Inflammatory macrophage treated with lipopolysaccharide for 4 hours (primary cell): ENCODE measurements at regions not wholly inside any gene's neighbourhood (a gene's known extent, or its start where the extent isn't known, plus 50 kb on each side); places are given as distances from the start of the nearest gene placed in this dataset.
"Not testable (repeated sequence)": the region's sequence is repeated elsewhere in the genome, so short reads cannot be mapped to it uniquely, and the experiment has no call there.

Source experiments
- DNase-seq: peaks from one replicate; pipeline ENCODE4 v3.0.0-alpha.2; 2020

DNA sequence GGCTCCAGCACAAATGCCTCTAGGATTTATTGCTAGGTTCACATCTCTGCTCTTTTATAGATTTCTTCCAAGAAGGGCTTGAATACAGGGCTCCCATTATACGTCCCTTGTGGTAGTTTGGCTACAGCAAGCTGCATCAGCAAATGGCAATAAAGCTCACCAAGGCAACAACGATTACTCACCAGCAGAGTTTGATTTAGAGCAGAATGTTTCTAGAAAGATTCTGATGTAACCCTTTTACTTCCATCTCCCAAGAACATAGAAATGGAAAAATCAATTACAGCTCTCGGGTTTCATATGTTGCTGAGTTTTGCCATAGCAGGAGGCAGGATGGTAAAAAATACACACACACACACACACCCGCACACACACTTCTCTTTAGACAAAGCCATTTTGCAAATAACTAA is 124.2 kb upstream of the TNPO1 start:
- DNase-seq: no peak

DNA sequence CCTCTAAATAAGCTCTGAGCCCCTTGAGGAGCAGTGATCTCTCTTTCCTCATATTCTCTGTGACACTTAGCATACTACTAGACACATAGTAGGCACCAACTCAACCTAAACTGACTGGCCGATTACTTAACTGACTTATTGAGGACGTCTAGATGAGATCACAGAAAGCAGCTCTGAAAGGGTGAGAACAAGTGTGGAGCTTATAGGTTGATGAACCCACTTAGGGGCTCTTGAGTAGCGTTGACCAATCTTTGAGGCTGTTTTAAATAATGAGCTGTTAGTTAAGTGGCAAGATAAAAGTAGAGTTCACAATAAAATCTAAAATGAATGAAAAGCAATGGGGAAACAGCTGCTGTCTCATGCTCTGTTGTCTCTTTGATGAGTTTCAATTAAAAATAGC is 124.7 kb upstream of the TNPO1 start:
- DNase-seq: no peak

DNA sequence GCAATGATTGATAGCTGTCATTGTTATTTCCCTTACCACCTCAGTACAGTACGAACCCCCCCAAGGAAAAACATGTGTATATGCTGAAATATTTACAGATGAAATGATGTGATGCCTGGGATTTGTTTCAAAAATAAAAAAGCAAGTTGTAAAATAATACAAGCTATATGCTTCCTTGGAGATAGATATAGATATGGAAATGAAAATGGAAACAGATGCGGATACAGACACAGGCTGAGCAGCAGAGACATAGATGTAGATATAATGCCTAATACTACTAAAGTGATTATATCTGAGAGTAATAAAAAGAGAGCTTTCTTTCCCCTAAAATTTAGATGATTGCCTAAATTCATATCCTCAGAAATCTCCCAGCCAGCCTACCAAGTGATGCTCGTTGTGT is 127.5 kb upstream of the TNPO1 start:
- no peak for DNase-seq

DNA sequence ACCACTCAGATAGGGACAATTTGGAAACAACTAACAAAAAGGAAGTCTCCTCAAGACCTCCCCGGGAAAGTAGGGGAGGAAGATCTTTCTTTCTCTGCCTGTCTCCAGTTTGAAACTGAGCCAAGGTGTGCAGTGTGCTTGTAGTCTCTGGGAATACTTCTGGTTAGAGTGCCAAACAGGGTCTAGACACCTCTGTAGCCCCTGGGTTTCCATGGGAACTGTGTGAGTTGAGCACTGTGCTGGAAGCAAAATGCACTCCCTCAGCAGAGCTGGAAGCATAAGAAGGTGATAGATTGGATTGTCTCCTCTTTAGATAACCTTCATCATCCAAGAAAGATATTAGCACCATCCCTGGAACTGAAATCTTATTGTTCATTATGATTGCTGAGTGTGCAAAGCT is 129.2 kb upstream of the TNPO1 start:
- DNase-seq: no peak

DNA sequence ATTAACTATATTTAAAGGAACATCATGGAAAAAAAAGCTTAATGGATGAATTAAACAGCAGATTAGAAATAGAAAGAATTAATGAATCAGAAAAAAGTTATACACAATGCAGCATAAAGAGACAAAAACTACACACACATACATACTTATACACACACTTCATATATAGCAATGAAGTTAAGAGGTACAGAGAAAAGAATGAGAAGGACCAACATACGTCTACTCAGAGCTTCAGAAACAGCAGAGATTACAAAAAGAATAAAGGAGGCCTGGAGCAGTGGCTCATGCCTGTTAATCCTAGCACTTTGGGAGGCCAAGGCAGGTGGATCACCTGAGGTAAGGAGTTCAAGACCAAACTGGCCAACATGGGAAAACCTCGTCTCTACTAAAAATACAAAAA is 133.9 kb upstream of the TNPO1 start:
- no peak for DNase-seq

DNA sequence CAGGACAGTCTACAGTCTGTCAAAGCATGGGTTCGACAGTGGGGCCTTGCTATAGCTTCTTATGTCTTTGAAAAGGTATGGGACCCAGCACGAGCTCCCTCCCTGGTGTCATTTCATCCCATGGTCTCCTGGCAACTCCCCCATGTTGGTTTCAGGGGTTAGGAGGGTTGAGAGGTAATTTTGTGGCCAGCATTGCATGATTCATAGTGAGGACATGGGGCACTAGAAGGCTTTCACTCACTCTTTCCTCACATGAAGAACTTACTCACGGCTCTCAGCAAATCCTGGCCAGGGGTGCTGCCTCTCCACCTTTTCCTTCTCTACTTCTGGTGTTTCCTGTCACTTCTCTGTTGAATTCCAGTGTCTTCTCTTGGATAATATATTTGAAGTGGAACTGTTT is 134.7 kb upstream of the TNPO1 start:
- DNase-seq: no peak

DNA sequence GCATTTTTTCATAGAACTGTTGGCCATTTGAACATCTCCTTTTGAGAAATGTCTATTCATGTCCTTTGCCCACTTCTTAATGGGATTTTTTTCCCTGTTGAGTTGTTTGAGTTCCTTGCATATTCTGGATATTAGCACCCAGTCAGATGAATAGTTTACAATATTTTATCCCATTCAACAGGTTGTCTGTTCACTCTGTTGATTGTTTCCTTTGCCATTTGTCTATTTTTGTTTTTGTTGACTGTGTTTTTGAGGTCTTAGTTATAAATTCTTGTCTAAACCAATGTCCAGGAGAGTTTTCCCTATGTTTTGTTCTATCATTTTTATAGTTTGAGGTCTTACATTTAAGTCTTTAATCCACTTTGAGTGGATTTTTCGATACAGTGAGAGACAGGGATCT is 139.0 kb upstream of the TNPO1 start:
- DNase-seq: no peak

DNA sequence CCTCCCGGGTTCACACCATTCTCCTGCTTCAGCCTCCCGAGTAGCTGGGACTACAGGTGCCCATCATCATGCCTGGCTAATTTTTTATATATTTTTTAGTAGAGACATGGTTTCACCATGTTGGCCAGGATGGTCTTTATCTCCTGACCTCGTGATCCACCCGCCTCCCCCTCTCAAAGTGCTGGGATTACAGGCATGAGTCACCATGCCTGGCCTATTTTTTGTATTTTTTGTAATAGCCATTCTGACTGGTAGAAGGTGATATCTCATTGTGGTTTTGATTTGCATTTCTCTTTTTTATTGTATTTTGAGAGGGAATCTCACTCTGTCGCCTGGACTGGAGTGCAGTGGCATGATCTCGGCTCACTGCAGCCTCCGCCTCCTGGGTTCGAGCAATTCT is 139.6 kb upstream of the TNPO1 start:
- not testable (repeated sequence) for DNase-seq

DNA sequence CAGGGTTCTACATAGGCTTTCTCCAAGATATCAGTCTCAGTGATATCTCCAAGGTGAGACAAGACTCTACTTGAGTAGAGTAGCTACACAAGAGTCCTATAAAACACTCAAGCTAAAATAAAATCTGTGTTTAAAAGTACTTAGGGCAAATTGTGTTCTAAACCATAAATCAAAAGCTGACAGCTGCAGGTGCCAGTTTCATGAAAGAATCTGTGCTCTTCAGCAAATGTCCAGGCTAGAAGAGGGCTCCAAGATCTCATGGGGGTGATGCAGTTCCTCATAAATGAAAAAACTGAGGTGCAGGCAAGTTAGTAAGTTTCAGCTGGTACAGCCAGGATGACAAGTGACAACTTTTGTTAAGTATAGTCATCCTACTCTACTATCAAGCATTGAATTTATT is 142.8 kb upstream of the TNPO1 start:
- DNase-seq: no peak

DNA sequence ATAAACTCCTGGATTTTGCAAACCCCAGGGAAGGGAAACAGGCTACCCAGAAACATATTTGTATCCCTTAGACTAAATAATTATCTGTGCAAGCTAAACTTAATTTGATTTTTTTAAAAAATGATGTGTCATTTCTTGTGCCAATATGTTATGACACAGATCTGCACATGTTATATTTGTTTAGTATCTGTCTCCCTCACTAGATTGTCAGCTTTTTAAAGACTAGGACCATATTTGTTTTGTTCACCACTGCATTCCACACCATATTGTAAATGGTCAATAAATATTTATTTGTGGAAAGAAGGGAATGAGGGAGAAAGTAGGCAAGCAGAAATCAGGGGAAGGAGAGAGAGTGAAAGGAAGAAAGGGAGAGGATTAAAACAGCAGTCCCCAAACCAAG is 143.3 kb upstream of the TNPO1 start:
- no peak for DNase-seq

DNA sequence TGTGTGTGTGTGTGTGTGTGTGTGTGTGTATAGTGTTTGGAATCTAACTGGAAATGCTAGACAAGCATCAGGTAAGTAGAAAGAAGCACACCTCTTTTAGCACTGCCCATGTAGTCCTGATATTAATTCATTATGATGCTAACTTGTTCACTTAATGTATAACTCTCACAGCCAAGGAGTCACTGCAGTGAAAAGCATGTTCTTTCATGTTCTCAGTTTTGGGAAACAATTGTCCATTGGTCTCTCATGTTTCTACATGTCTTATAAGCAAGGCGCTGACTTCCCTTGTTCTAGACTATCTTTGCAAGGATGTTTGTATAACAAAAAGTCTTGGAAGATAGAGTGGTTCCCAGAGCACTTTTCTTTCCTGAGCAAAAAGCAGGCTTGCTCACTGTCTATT is 148.8 kb upstream of the TNPO1 start:
- DNase-seq: no peak

DNA sequence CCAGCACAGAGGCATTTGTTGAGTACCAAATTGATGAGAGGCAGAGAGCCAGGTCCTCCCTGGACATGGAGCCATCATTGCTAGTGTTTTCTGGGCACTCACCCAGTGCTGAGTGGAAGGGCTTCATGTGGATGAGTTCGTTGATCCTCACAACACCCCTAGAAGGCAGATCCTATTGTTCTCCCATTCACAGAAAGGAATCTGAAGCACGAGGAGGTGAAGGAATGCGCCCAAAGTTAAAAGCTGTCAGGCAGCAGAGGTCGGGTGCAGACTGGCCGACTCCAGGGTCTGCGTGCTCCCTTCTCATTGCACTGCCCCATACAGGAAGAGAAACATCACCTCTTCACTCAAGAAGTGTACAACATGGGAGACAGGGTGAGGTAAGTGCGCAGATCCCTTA is 153.5 kb upstream of the TNPO1 start:
- DNase-seq: no peak

DNA sequence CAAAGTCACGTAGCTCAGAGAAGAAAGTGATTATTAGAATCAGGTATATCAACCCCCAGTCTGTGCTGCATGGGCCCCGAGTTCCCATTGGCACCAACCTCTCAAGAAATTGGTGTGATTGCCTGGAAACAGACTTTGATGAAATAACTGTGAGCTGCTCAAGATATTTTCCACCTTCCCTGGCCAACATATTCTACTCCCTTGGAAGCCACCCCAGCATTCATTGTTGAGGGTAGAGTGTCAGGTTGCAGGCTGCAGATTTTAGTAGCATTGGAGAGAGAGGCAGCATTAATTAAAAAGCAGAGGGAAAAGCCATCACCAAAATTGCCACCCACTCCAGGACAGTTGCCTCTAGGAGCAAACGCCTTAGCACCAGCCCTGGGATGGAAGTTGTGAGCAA is 154.2 kb upstream of the TNPO1 start:
- DNase-seq: no peak

DNA sequence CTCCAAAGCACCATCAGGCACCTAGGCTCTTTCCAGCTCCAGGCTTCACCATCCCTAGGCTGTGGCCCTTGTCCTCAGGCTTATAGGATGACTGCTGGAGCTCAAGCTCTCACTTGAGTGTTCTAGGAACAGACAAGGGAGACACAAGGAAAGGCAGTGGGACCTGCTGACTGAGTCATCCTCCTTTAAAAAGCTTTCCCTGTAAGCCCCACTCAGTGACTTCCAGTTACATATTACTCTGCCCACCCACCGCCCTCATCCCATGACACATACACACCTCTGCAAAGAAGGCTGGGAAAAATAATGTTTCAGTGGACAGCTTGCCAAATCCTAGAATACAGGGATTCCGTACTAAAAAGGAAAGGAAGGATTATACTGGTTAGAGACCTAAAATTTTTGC is 154.2 kb upstream of the ZNF366 start:
- peak; percentile 11 for DNase-seq

DNA sequence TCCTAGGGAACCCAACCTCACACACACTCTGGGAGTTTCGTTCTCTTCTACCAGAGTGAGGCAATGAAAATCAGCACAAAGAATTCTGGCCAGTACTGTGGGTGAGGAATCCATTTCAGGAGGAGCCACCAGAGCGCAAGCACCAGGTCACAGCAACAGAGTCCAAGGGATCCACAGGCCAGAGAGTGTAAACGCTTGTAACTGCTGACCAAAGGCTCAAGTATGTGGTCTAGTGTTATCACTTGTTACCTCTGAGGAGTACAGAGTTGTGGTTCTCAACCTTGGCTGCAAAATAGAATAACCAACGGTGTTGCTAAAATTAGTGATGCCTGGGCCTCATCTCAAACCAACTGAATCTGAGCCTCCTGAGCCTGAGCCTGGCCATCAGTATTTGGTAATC is 152.5 kb upstream of the ZNF366 start:
- no peak for DNase-seq

DNA sequence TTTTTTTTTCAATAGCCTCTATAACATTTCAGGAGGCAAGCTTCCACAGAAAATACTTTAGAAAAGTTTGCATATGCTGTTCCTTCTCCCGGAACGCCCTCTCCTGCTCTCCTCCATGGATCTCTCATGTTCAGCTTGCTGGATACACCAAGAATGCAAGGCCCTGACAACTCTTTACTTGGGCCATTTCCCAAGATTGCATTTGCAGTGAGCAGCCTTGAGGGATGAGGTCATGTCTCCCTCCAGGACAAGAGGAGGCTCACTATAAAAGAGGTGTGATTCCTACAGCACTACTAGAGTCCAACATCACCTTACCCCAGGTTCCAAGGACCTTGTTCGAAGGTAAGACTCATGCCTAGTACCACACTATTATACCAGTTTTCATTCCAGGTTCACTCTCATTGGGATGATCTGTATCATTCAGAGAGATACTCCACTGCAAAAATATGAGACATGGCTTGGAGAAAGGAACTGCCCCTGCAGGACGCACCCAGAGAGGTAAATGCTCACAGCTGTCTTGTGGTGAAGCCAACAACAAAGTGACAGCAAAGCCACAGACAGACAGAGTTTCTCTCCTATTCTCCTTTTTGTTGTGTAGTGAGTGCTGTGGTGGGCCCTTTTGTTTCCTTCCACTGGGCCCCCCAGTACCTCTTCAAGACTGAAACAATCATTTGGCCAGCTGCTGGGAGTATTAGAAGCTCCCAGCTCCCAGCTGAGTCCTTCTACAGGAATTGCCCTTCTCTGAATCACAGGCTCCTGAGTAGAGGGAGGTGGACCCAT is 151.7 kb upstream of the ZNF366 start:
- DNase-seq: no peak

DNA sequence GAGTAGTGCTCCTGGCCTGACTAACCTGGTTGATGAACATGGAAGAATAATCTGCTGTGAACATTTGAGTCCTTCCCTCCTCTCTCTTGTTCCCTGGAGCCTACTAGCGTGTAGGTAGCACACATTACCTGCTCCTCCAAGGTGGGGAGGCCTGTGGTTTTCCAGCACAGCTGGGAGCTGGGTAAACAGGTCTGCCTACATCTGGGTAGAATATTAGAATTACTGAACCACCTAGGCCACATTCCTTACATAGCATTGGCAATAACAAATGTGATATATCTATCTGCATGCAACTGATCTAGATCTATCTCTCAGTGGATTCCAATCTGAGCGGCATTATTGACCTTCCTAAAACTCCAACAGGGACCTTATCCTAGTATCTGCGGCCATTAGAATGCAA is 151.0 kb upstream of the ZNF366 start:
- DNase-seq: no peak

DNA sequence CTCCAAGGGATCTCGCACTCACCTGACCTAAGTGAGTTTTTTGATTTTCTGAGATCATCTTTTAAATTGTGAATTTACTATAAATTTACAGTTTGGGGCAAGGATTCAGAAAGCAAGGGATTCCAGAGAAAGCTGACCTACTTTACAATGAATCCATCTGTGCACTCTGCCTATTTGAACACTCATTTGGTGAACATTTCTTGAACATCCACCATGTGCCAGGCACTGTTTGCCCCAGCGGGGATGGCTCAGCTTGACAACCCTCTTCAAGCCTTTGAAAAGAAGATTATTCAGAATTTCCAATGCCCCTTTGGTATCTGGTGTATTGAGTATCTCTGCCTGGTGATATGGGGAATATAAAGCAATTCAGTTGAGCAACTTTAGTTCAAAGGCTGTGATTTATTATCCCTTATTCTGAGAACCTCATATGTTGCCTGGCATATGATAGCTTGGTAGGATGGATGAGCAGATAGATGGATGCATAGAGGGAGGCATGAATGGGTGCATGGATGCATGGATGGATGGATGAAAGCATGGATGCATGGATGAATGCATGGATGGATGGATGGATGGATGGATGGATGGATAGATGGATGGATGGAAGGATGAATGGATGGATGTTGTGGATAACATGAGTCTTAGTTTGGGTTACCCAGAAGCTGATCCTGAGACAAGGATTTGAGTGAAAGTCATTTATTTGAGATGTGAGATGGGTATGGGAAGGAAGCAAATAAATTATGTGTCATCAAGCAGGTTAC is 149.7 kb upstream of the ZNF366 start:
- no peak for DNase-seq

DNA sequence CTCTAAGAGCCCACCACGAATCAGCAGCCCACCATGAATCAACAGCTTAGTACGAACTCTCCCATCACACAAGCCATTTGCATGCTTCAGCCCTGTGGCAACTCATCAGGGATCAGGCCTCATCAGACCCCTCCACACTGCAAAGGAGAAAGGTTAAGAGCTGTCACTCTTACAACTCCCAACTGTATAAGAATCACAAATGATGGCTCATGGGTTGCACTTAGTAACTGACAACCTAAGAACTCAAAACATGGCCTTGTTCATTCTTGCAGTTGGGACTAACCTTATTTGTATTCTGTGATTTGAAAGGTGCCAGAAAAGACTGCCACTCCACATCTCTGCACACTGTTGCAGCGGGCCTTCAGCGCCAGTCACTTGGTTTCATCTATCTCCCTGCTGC is 149.1 kb upstream of the ZNF366 start:
- DNase-seq: no peak

DNA sequence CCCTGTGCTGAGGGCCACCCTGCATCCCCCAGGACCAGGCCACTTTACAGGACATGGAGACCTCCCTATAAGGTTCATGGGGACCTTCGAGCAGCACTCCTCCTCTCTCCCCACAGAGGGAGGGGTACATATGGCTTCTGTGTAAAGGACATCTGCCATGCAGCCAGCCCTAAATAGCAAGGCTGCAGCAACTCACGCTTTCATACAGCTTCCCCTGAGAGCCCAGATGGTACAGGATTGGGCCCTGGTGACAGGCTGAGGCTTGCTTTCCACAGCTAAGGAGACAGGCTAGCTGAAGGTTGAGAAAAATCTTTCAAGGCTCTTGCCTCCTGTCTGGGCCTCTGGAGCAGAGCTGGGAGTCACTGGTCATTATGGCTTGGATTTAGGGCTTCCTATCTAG is 147.0 kb upstream of the ZNF366 start:
- no peak for DNase-seq

DNA sequence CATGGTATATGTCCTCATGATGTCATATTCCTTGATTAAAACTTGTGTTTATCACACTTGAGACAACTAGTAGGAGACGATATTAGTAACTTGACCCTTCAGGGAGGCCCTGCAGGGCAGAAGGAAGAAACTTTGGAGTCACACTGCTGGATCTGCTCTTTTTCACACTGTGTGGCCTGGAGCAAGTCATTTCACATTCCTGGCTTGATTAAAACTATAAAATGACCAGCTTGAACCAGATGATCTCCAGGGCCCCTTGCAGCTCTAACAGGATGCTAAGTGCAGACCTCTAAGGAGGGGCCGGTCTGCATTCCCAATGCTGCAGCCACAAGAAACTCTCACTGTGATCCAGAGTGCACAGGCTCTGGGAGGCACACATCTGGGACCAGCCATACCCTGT is 146.4 kb upstream of the ZNF366 start:
- no peak for DNase-seq

DNA sequence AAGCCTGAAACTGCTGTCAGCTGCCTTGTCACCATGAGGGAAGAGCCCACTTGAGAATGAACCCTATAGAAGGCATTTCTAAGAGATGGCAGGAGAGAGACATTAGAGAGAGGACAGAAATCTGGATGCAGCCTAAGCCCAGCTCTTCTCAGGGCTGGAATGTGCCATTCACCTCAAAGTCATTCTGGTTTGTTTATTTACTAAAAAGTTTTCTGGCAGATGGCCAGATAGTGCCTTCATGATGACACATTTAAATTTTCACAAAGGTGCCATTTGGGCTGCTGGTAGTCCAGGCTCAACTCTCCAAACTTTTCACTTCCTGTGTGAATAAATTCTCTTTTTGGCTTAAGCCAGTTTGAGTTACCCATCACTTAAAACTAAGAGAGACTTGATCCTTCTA is 144.6 kb upstream of the ZNF366 start:
- DNase-seq: no peak

DNA sequence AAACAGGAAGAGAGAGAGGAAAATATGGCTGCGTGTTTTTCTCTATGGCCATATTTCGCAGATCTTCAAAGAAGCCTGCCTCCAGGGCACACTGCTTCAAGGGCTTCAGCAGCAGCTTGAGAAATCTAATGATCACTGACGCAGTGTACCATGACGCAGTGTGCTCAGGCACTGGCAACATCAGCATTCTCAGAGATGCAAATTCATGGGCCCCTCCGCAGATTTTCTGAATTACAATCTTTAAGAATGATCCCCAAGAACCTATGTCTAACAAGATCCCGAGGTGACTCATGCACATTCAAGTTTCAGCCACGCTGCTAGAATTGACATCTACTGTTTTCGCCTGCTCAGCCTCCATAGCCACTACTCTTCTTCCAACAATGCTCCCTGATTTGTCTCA is 143.9 kb upstream of the ZNF366 start:
- no peak for DNase-seq

DNA sequence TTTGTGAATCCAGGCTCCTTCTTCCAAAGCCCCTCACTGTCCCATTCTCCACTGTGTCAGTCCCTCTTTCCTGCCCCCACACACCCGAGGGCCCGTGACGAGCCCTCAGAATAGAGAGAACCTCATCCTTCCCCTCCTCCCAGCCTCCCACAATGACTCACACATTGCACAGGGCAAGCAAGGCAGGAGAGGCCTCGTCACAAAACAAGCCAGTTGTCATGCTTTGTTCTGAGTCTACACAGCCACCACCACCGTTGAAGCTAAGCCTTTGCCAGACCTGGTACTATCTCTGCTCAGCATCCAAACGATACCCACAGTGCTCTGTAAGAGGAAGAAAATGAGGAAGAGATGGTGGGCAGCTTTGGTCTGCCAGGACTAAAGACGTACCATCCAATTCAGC is 142.2 kb upstream of the ZNF366 start:
- DNase-seq: no peak

DNA sequence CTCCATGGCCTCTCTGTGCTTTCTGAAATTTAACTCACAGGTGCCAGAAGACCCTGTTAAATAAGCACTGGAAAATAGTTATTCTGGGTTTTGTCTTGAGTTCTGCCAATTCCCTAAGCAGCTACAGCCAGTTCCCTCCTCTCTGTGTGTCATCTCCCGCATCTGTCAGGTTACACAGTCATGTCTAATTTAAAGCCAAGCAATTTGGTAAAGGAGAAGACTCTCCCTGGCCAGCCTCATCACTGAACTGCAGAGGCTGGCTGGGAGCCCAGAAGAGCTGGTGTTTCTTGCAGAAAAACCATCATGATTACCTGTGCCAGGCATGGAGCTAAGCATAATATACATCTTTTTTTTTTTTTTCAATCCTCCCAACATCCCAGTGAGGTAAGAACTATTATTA is 141.3 kb upstream of the ZNF366 start:
- DNase-seq: no peak
